GM19035 (cell line): ENCODE measurements at regions not wholly inside any gene's neighbourhood (a gene's known extent, or its start where the extent isn't known, plus 50 kb on each side); places are given as distances from the start of the nearest gene placed in this dataset.

Experiments
- ATAC-seq: cut with Tn5 transposase; IDR thresholded peaks from one replicate; pipeline ENCODE4 v1.9.1; 2021; ENCODE audit not compliant: unreplicated experiment

- no peak for ATAC-seq
Measured at GRCh38 chr11:116478669-116479668, 293.8 kb downstream of the BUD13 start.

GRCh38 chr11:116478205-116478604 lies 294.6 kb downstream of the BUD13 start:
- no peak for ATAC-seq

GRCh38 chr11:116473790-116474346 lies 298.9 kb downstream of the BUD13 start:
- ATAC-seq = no peak

GRCh38 chr11:116473206-116473769 lies 299.5 kb downstream of the BUD13 start:
- ATAC-seq = no peak

GRCh38 chr11:116472651-116473050 lies 300.1 kb downstream of the BUD13 start:
- ATAC-seq = no peak

- ATAC-seq = no peak
Measured at GRCh38 chr11:116471608-116472256, 301.1 kb downstream of the BUD13 start.

GRCh38 chr11:116468699-116469098 lies 304.1 kb downstream of the BUD13 start:
- no peak for ATAC-seq

GRCh38 chr11:116467823-116468222 lies 305.0 kb downstream of the BUD13 start:
- ATAC-seq = no peak

GRCh38 chr11:116466801-116467200 lies 306.0 kb downstream of the BUD13 start:
- no peak for ATAC-seq

- ATAC-seq = no peak
Measured at GRCh38 chr11:116466191-116466590, 306.6 kb downstream of the BUD13 start.

GRCh38 chr11:116465056-116465455 lies 307.7 kb downstream of the BUD13 start:
- ATAC-seq = no peak

- no peak for ATAC-seq
Measured at GRCh38 chr11:116461789-116462188, 311.0 kb downstream of the BUD13 start.

GRCh38 chr11:116460156-116460920 lies 312.4 kb downstream of the BUD13 start:
- no peak for ATAC-seq

GRCh38 chr11:116459185-116460045 lies 313.4 kb downstream of the BUD13 start:
- no peak for ATAC-seq

- ATAC-seq = no peak
Measured at GRCh38 chr11:116458546-116458945, 314.2 kb downstream of the BUD13 start.

GRCh38 chr11:116457336-116458007 lies 315.3 kb downstream of the BUD13 start:
- ATAC-seq = no peak

- ATAC-seq = no peak
Measured at GRCh38 chr11:116454951-116455350, 317.8 kb downstream of the BUD13 start.

- no peak for ATAC-seq
Measured at GRCh38 chr11:116454020-116454645, 318.7 kb downstream of the BUD13 start.

- no peak for ATAC-seq
Measured at GRCh38 chr11:116452461-116452860, 320.3 kb downstream of the BUD13 start.
